ENCODE measurements at regions not wholly inside any gene's neighbourhood (a gene's known extent, or its start where the extent isn't known, plus 50 kb on each side); places are given as distances from the start of the nearest gene placed in this dataset.

GRCh38 chr4:13168326-13168725 lies 315.8 kb downstream of the RAB28 start:
- H3K4me1 ChIP-seq (ENCODE audit: control insufficient read depth in 1 of 2, low read depth in 2 of 2): peaks cover 0 to 9% of the 10 kb centered on the region in 2 donors
- ATAC-seq (ENCODE audit: insufficient number of reproducible peaks, low FRiP score, low read depth) (no peak), DNase-seq (ENCODE audit: low spot score) (no peak)
- no peaks in the 10 kb centered on the region for H3K36me3 ChIP-seq
- H3K27me3 ChIP-seq (replicated peaks; ENCODE audit: insufficient read depth): no peaks in the 10 kb centered on the region
- H3K4me3 ChIP-seq: no peak overlapping the region
- no peaks in the 10 kb centered on the region for H3K9me3 ChIP-seq
- no peak for TF ChIP-seq CTCF (IDR thresholded peaks at IDR 0.05)
- no peak overlapping the region for H3K27ac ChIP-seq

- Histone ChIP-seq H3K27ac (no peak overlapping the region), H3K9me3 (no peaks in the 10 kb centered on the region), H3K27me3 (replicated peaks; ENCODE audit: insufficient read depth) (no peaks in the 10 kb centered on the region), H3K36me3 (no peaks in the 10 kb centered on the region), H3K4me1 (ENCODE audit: control insufficient read depth in 1 of 2, low read depth in 2 of 2) (peaks cover 1 to 15% of the 10 kb centered on the region in 2 donors), H3K4me3 (no peak overlapping the region)
- ATAC-seq (ENCODE audit: insufficient number of reproducible peaks, low FRiP score, low read depth) (no peak), DNase-seq (ENCODE audit: low spot score) (no peak)
- no peak for TF ChIP-seq CTCF (IDR thresholded peaks at IDR 0.05)
Observed at GRCh38 chr4:13166214-13166613, 317.9 kb downstream of the RAB28 start.

- no peaks in the 10 kb centered on the region for H3K36me3 ChIP-seq
- H3K27me3 ChIP-seq (replicated peaks; ENCODE audit: insufficient read depth): no peaks in the 10 kb centered on the region
- no peak overlapping the region for H3K4me3 ChIP-seq
- no peak for TF ChIP-seq CTCF (IDR thresholded peaks at IDR 0.05)
- H3K9me3 ChIP-seq: no peaks in the 10 kb centered on the region
- ATAC-seq (ENCODE audit: insufficient number of reproducible peaks, low FRiP score, low read depth) (no peak), DNase-seq (ENCODE audit: low spot score) (no peak)
- no peak overlapping the region for H3K27ac ChIP-seq
- peaks cover 8 to 22% of the 10 kb centered on the region in 2 donors for H3K4me1 ChIP-seq (ENCODE audit: control insufficient read depth in 1 of 2, low read depth in 2 of 2)
Observed at GRCh38 chr4:13164783-13165331, 319.3 kb downstream of the RAB28 start.

- H3K4me1 ChIP-seq (ENCODE audit: control insufficient read depth in 1 of 2, low read depth in 2 of 2): peaks cover 8 to 22% of the 10 kb centered on the region in 2 donors
- H3K27me3 ChIP-seq (replicated peaks; ENCODE audit: insufficient read depth): no peaks in the 10 kb centered on the region
- no peak for TF ChIP-seq CTCF (IDR thresholded peaks at IDR 0.05)
- no peak overlapping the region for H3K27ac ChIP-seq
- ATAC-seq (ENCODE audit: insufficient number of reproducible peaks, low FRiP score, low read depth) (no peak), DNase-seq (ENCODE audit: low spot score) (no peak)
- no peaks in the 10 kb centered on the region for H3K9me3 ChIP-seq
- no peaks in the 10 kb centered on the region for H3K36me3 ChIP-seq
- H3K4me3 ChIP-seq: no peak overlapping the region
Observed at GRCh38 chr4:13162886-13163285, 321.3 kb downstream of the RAB28 start.

GRCh38 chr4:13160920-13161319 lies 323.2 kb downstream of the RAB28 start:
- H3K4me1 ChIP-seq (ENCODE audit: control insufficient read depth in 1 of 2, low read depth in 2 of 2): peaks cover 8 to 13% of the 10 kb centered on the region in 2 donors
- H3K27ac ChIP-seq: peak overlapping the region in 1 of 2 donors; percentile 2
- ATAC-seq (ENCODE audit: insufficient number of reproducible peaks, low FRiP score, low read depth): peak; percentile 44

More at GRCh38 chr4:13160920-13161319, 323.2 kb downstream of the RAB28 start:
- no peaks in the 10 kb centered on the region for H3K27me3 ChIP-seq (replicated peaks; ENCODE audit: insufficient read depth)
- no peaks in the 10 kb centered on the region for H3K36me3 ChIP-seq
- H3K9me3 ChIP-seq: no peaks in the 10 kb centered on the region
- TF ChIP-seq CTCF (IDR thresholded peaks at IDR 0.05): no peak
- no peak overlapping the region for H3K4me3 ChIP-seq
- DNase-seq (ENCODE audit: low spot score): no peak
